H9 (cell line): ENCODE measurements at regions not wholly inside any gene's neighbourhood (a gene's known extent, or its start where the extent isn't known, plus 50 kb on each side); places are given as distances from the start of the nearest gene placed in this dataset.

Experiments used
- DNase-seq: peaks from one replicate; pipeline ENCODE4 v3.0.0-alpha.2; 2017
- H2AFZ ChIP-seq: one replicate; pipeline ENCODE4 v1.6.1; 2013; ENCODE audit warnings: mild to moderate bottlenecking, low read length, control low read depth, moderate library complexity
- H2AK5ac ChIP-seq: 2 replicates; pipeline ENCODE4 v1.6.1; 2013; ENCODE audit warnings: low read length, control low read depth, mixed read lengths; ENCODE audit not compliant: insufficient read length
- H2BK120ac ChIP-seq: one replicate; pipeline ENCODE4 v1.6.1; 2013; ENCODE audit warnings: low read depth, mild to moderate bottlenecking, low read length, control low read depth, inconsistent platforms; ENCODE audit not compliant: poor library complexity, severe bottlenecking
- H2BK12ac ChIP-seq: 2 replicates; pipeline ENCODE4 v1.6.1; 2013; ENCODE audit warnings: low read length, control low read depth, mixed read lengths, low read depth; ENCODE audit not compliant: insufficient read length
- H2BK15ac ChIP-seq: 2 replicates; pipeline ENCODE4 v1.6.1; 2013; ENCODE audit warnings: low read depth, low read length, control low read depth
- H2BK20ac ChIP-seq: one replicate; pipeline ENCODE4 v1.6.1; 2013; ENCODE audit warnings: low read depth, mild to moderate bottlenecking, low read length, control low read depth, inconsistent platforms; ENCODE audit not compliant: poor library complexity, severe bottlenecking
- H2BK5ac ChIP-seq: 2 replicates; pipeline ENCODE4 v1.6.1; 2013; ENCODE audit warnings: low read length, control low read depth, mixed read lengths; ENCODE audit not compliant: insufficient read length
- H3K14ac ChIP-seq: 2 replicates; pipeline ENCODE4 v1.6.1; 2013; ENCODE audit warnings: low read length, control low read depth; ENCODE audit not compliant: insufficient read depth
- H3K18ac ChIP-seq: 2 replicates; pipeline ENCODE4 v1.6.1; 2013; ENCODE audit warnings: low read depth, mild to moderate bottlenecking, mixed read lengths, low read length, control low read depth; ENCODE audit not compliant: insufficient read length
- H3K23ac ChIP-seq: 2 replicates; pipeline ENCODE4 v1.6.1; 2013; ENCODE audit warnings: low read length, control low read depth, mixed read lengths, low read depth; ENCODE audit not compliant: insufficient read length
- H3K23me2 ChIP-seq: 2 replicates; pipeline ENCODE4 v1.6.1; 2013; ENCODE audit warnings: low read depth, mild to moderate bottlenecking, mixed read lengths, low read length, control low read depth; ENCODE audit not compliant: insufficient read length, poor library complexity, severe bottlenecking
- H3K27ac ChIP-seq: 2 replicates; pipeline ENCODE4 v1.5.1; 2013; ENCODE audit warnings: low read length, control low read depth, mixed read lengths, low read depth; ENCODE audit not compliant: insufficient read length
- H3K27me3 ChIP-seq: 2 replicates; pipeline ENCODE4 v1.6.1; 2013; ENCODE audit warnings: low read length, control low read depth, inconsistent platforms; ENCODE audit not compliant: insufficient read depth
- H3K4ac ChIP-seq: 2 replicates; pipeline ENCODE4 v1.6.1; 2013; ENCODE audit warnings: low read depth, mild to moderate bottlenecking, control low read depth, inconsistent platforms, low read length, moderate library complexity
- H3K4me1 ChIP-seq: 2 replicates; pipeline ENCODE4 v1.6.1; 2013; ENCODE audit warnings: low read length, control low read depth, inconsistent platforms; ENCODE audit not compliant: insufficient read depth
- H3K4me2 ChIP-seq: 2 replicates; pipeline ENCODE4 v1.6.1; 2013; ENCODE audit warnings: low read length, control low read depth, mixed read lengths; ENCODE audit not compliant: insufficient read length, insufficient read depth
- H3K56ac ChIP-seq: 2 replicates; pipeline ENCODE4 v1.6.1; 2013; ENCODE audit warnings: low read depth, mild to moderate bottlenecking, mixed read lengths, low read length, control low read depth; ENCODE audit not compliant: insufficient read length
- H3K79me1 ChIP-seq: 2 replicates; pipeline ENCODE4 v1.6.1; 2013; ENCODE audit warnings: low read depth, mild to moderate bottlenecking, moderate library complexity, low read length, control low read depth, inconsistent platforms; ENCODE audit not compliant: insufficient read depth, poor library complexity, severe bottlenecking
- H3K79me2 ChIP-seq: 2 replicates; pipeline ENCODE4 v1.6.1; 2013; ENCODE audit warnings: low read length, control low read depth, inconsistent platforms; ENCODE audit not compliant: insufficient read depth
- H3K9ac ChIP-seq: 2 replicates; pipeline ENCODE4 v1.6.1; 2013; ENCODE audit warnings: low read length, control low read depth, mixed read lengths; ENCODE audit not compliant: insufficient read length; ENCODE audit errors: extremely low read depth
- H3K9me3 ChIP-seq: one replicate; pipeline ENCODE4 v1.6.1; 2013; ENCODE audit warnings: low read depth, low read length, inconsistent platforms; ENCODE audit not compliant: control insufficient read depth
- H3T11ph ChIP-seq: one replicate; pipeline ENCODE4 v1.6.1; 2013; ENCODE audit warnings: mild to moderate bottlenecking, low read length, control low read depth, inconsistent platforms
- H4K20me1 ChIP-seq: one replicate; pipeline ENCODE4 v1.6.1; 2013; ENCODE audit not compliant: control insufficient read depth, insufficient read length, insufficient read depth
- H4K5ac ChIP-seq: 2 replicates; pipeline ENCODE4 v1.6.1; 2013; ENCODE audit warnings: low read depth, mild to moderate bottlenecking, mixed read lengths, low read length, control low read depth; ENCODE audit not compliant: insufficient read length
- H4K8ac ChIP-seq: replicated peaks from 2 replicates; pipeline ENCODE4 v1.6.1; 2013; ENCODE audit warnings: low read length, control low read depth, mixed read lengths, low read depth; ENCODE audit not compliant: insufficient read length
- H4K91ac ChIP-seq: 2 replicates; pipeline ENCODE4 v1.6.1; 2013; ENCODE audit warnings: low read depth, mild to moderate bottlenecking, moderate library complexity, mixed read lengths, low read length, control low read depth; ENCODE audit not compliant: insufficient read length
- H3K27ac Mint-ChIP-seq, 3 experiments: 2 replicates in 2 of 3; 3 replicates in 1 of 3; pipeline ENCODE4 v1.8.0; 2020 to 2021; ENCODE audit warnings: mixed read lengths in 3 of 3, mild to moderate bottlenecking in 1 of 3, moderate library complexity in 1 of 3
- H3K27me3 Mint-ChIP-seq: 2 replicates; pipeline ENCODE4 v1.8.0; 2021; ENCODE audit warnings: low read depth, mild to moderate bottlenecking, moderate library complexity, mixed read lengths
- H3K36me3 Mint-ChIP-seq, 3 experiments: 2 replicates in 2 of 3; 3 replicates in 1 of 3; pipeline ENCODE4 v1.8.0; 2020 to 2021; ENCODE audit warnings: low read depth in 3 of 3, mixed read lengths in 3 of 3; ENCODE audit not compliant: insufficient read depth in 1 of 3
- H3K4me1 Mint-ChIP-seq, 2 experiments: 2 replicates each; pipeline ENCODE4 v1.8.0; 2020; ENCODE audit warnings: mixed read lengths in 2 of 2
- H3K4me3 Mint-ChIP-seq, 2 experiments: 2 replicates in 1 of 2; 3 replicates in 1 of 2; pipeline ENCODE4 v1.8.0; 2020 to 2021; ENCODE audit warnings: mild to moderate bottlenecking in 2 of 2, mixed read lengths in 2 of 2, moderate library complexity in 1 of 2
- H3K9me3 Mint-ChIP-seq, 2 experiments: 2 replicates in 1 of 2; 3 replicates in 1 of 2; pipeline ENCODE4 v1.8.0; 2020; ENCODE audit warnings: mild to moderate bottlenecking in 2 of 2, mixed read lengths in 2 of 2, moderate library complexity in 1 of 2
- CTCF ChIP-seq: fragments of 200-600 bp; sonication (generic); conservative IDR thresholded peaks from 3 replicates; pipeline ENCODE4 v1.8.0; 2021; ENCODE audit warnings: antibody characterized with exemption, mild to moderate bottlenecking
- WGBS: extraction: QIAGEN DNeasy Blood & Tissue Kit; methylation state at CpG from one replicate; pipeline ENCODE4 v1.1.7; 2013; ENCODE audit warnings: missing lambda C conversion rate, low lambda C conversion rate, mixed read lengths; ENCODE audit not compliant: insufficient read length; ENCODE audit errors: extremely low coverage; 5-methylcytosine and 5-hydroxymethylcytosine counted together

GRCh38 chr16:6880263-6880662 is 452.4 kb upstream of the RBFOX1 start:
- H3K27me3 ChIP-seq, result no peaks in the 10 kb centered on the region
- no peak overlapping the region for H3K27ac ChIP-seq
- no peak overlapping the region for H2AFZ ChIP-seq
- Mint-ChIP-seq H3K4me3 (no peak overlapping the region), H3K27me3 (peaks cover 54% of the 10 kb centered on the region), H3K36me3 (no peaks in the 10 kb centered on the region), H3K4me1 (peaks cover 0 to 3% of the 10 kb centered on the region in 2 experiments; a peak in 1 of 4 replicates), H3K27ac (no peak overlapping the region), H3K9me3 (no peaks in the 10 kb centered on the region)
- no peak overlapping the region for H4K8ac ChIP-seq
- H3K9me3 ChIP-seq, result no peaks in the 10 kb centered on the region
- H2BK5ac ChIP-seq, result no peak overlapping the region
- no peak overlapping the region for H4K91ac ChIP-seq
- no peak overlapping the region for H3K9ac ChIP-seq
- no peak overlapping the region for H3K4me2 ChIP-seq
- no peak overlapping the region for H2BK15ac ChIP-seq
- no peak overlapping the region for H2BK20ac ChIP-seq
- H3K56ac ChIP-seq, result no peak overlapping the region
- H3K79me1 ChIP-seq, result no peaks in the 10 kb centered on the region
- no peak overlapping the region for H3K14ac ChIP-seq
- no peak overlapping the region for H2BK12ac ChIP-seq
- no peaks in the 10 kb centered on the region for H3K4me1 ChIP-seq
- no peak for TF ChIP-seq CTCF
- H2BK120ac ChIP-seq, result no peak overlapping the region
- H2AK5ac ChIP-seq, result no peak overlapping the region
- H3K23ac ChIP-seq, result no peak overlapping the region
- no CpG with 5 or more reads among the region's 4 CpGs for WGBS
- H3K79me2 ChIP-seq, result no peaks in the 10 kb centered on the region
- DNase-seq, result no peak
- H3T11ph ChIP-seq, result no peak overlapping the region
- H3K18ac ChIP-seq, result no peak overlapping the region
- H4K5ac ChIP-seq, result no peak overlapping the region
- no peaks in the 10 kb centered on the region for H4K20me1 ChIP-seq
- H3K23me2 ChIP-seq, result no peaks in the 10 kb centered on the region
- H3K4ac ChIP-seq, result no peak overlapping the region
